Prostate gland (tissue), 2 donors: ENCODE measurements at regions not wholly inside any gene's neighbourhood (a gene's known extent, or its start where the extent isn't known, plus 50 kb on each side); places are given as distances from the start of the nearest gene placed in this dataset.

Experiments used
- DNase-seq: peaks from one replicate; pipeline ENCODE4 v3.0.0-alpha.2; 2019; ENCODE audit warnings: low spot score
- H3K27ac ChIP-seq, 2 donors: fragments of 200-600 bp; sonication (generic); 2 replicates each; pipeline ENCODE4 v1.5.1; 2017 to 2019
- H3K27me3 ChIP-seq: fragments of 200-600 bp; sonication (generic); replicated peaks from 2 replicates; pipeline ENCODE4 v1.5.1; 2019; ENCODE audit not compliant: insufficient read depth
- H3K36me3 ChIP-seq, 2 donors: fragments of 200-600 bp; sonication (generic); 1 replicate in 1 of 2; 2 replicates in 1 of 2; pipeline versions ENCODE4 v1.5.1 to v1.8.1; 2017 to 2019
- H3K4me1 ChIP-seq: fragments of 200-600 bp; sonication (generic); replicated peaks from 2 replicates; pipeline ENCODE4 v1.5.1; 2019
- H3K4me3 ChIP-seq, 2 donors: fragments of 200-600 bp; sonication (generic); 2 replicates each; pipeline ENCODE4 v1.5.1; 2017 to 2019
- H3K9me3 ChIP-seq: fragments of 200-600 bp; sonication (generic); 2 replicates; pipeline ENCODE4 v1.5.1; 2017
- CTCF ChIP-seq, 4 experiments: fragments of 200-600 bp in 2 of 4; fragments of 450-650 bp in 2 of 4; sonication (generic) in 2 of 4; IDR thresholded peaks; 1 replicate in 3 of 4; 2 replicates in 1 of 4; pipeline ENCODE4 v1.5.1; 2016 to 2019; ENCODE audit warnings: antibody characterized with exemption in 4 of 4, mild to moderate bottlenecking in 2 of 4, moderate library complexity in 2 of 4
- POLR2A ChIP-seq: fragments of 450-650 bp; IDR thresholded peaks from one replicate; pipeline ENCODE4 v1.6.1; 2016; ENCODE audit warnings: antibody characterized with exemption, mild to moderate bottlenecking
- POLR2AphosphoS5 ChIP-seq: sonication (generic); formaldehyde crosslinking; IDR thresholded peaks from one replicate; pipeline ENCODE4 v1.6.1; 2017; ENCODE audit warnings: antibody characterized with exemption
- WGBS: methylation state at CpG from one replicate; pipeline ENCODE4 v1.1.5; 2018; 5-methylcytosine and 5-hydroxymethylcytosine counted together
- intact Hi-C: fragments of 100-400 bp; cut with DNase I; formaldehyde crosslinking; loops from one replicate; pipeline ENCODE4 v1.14.2; 2022

DNA sequence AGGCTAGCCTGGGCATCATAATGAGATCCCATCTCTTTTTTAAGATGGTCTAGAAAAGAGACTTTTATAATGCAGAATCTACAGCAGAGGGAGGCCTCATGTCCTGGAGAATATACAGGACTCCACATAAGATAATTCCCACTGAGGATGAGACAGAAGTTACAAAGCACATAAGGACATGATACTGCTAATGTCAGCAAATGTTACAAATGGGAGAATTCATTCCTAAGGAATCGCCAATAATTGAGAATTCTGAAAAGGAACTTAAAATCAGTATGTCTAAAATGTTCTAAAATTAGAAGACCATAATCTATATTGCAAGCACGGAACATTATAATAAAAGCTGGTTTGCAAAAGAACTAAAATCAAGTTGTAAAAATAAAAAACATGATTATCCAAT lies 131.6 kb upstream of the PKDCC start:
- Histone ChIP-seq H3K27ac (no peak overlapping the region), H3K9me3 (no peaks in the 10 kb centered on the region), H3K4me3 (no peak overlapping the region), H3K4me1 (no peaks in the 10 kb centered on the region), H3K27me3 (no peaks in the 10 kb centered on the region), H3K36me3 (no peaks in the 10 kb centered on the region)
- DNase-seq, result no peak
- TF ChIP-seq CTCF (IDR thresholded peaks at IDR 0.05), result no peak
- TF ChIP-seq POLR2A, result no peak
- TF ChIP-seq POLR2AphosphoS5, result no peak
- intact Hi-C loops, result no loop called here
- 97% methylated on average over 2 of the region's 2 CpGs for WGBS

- H3K4me3 ChIP-seq, result no peak overlapping the region
- H3K9me3 ChIP-seq, result no peaks in the 10 kb centered on the region
- H3K27ac ChIP-seq, result no peak overlapping the region
- TF ChIP-seq CTCF (IDR thresholded peaks at IDR 0.05) (no peak), POLR2A (no peak), POLR2AphosphoS5 (no peak)
- intact Hi-C loops, result no loop called here
- no peaks in the 10 kb centered on the region for H3K36me3 ChIP-seq
- H3K4me1 ChIP-seq, result no peaks in the 10 kb centered on the region
- DNase-seq, result no peak
- 86% methylated on average over 2 of the region's 2 CpGs for WGBS
- no peaks in the 10 kb centered on the region for H3K27me3 ChIP-seq
Observed at GRCh38 chr2:41917587-41917986, 130.2 kb upstream of the PKDCC start.

DNA sequence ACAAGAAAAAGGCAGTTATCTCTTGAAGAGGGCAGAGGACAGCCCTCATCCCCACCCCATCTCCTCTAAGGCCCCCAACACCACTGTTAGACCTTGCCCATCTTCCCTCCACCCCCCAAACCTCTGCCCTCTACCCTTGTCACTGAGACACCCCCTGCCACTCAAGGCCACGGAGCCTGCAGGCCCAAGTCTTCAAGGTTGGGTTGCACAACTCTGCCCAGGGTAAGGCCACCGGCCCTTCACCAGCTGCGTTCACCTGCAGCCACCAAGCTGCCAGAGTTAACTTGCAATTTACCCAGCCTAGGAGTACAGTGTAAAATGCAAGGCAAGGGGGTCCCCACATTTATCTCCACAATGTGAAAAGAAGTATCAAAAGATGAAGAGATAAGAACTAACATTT lies 128.7 kb upstream of the PKDCC start:
- no peaks in the 10 kb centered on the region for H3K9me3 ChIP-seq
- intact Hi-C loops, result no loop called here

DNA sequence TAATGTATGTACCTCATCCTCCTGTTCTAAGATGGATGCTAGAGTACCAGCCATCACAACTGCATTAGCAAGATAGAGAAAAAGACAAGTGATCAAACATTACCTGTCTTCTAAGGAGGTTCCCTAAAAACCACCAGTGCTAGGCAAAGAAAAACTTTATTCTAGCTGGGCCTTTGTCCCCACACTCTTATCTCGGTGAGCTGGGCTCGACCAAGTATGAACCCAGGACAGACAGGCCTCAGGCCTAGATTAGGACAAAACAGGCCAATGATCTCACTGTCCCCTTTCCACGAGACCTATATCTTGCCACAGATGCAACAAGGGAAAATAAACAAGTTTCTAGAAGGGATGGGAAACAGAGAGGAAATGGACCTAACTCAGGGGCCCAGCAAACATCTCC lies 127.6 kb upstream of the PKDCC start:
- no peak for DNase-seq
- Histone ChIP-seq H3K36me3 (no peaks in the 10 kb centered on the region), H3K27ac (no peak overlapping the region), H3K9me3 (no peaks in the 10 kb centered on the region), H3K4me3 (no peak overlapping the region), H3K4me1 (no peaks in the 10 kb centered on the region), H3K27me3 (no peaks in the 10 kb centered on the region)
- 95% methylated on average over 3 of the region's 3 CpGs for WGBS
- TF ChIP-seq POLR2A (no peak), CTCF (IDR thresholded peaks at IDR 0.05) (no peak), POLR2AphosphoS5 (no peak)
- intact Hi-C loops, result no loop called here

More for the DNA sequence above, 128.7 kb upstream of the PKDCC start:
- no peaks in the 10 kb centered on the region for H3K36me3 ChIP-seq
- no peaks in the 10 kb centered on the region for H3K4me1 ChIP-seq
- WGBS, result 94% methylated on average over 3 of the region's 3 CpGs
- H3K27ac ChIP-seq, result no peak overlapping the region
- H3K4me3 ChIP-seq, result no peak overlapping the region
- no peak for DNase-seq
- TF ChIP-seq POLR2AphosphoS5, result no peak
- no peaks in the 10 kb centered on the region for H3K27me3 ChIP-seq

DNA sequence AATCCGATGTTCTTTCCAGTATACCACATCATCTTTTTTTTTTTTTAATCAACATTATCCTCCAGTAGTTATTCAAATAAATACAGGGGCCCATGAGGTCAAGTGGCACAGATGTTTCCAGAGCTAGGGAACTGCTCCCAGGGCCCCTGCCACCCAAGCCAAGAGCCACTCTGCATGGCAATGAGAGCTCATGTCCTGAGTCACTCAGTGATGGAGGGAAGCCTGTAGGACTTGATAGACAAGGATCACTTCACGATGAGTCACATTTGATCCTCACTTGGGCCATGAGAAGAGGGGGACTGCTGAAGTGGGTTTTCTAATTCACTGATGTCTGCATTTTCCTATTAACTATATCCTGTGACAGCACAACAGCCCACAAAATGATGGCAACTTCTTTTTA lies 127.0 kb upstream of the PKDCC start:
- no peaks in the 10 kb centered on the region for H3K27me3 ChIP-seq
- WGBS, result 100% methylated on average over 2 of the region's 2 CpGs

More for the DNA sequence above, 127.0 kb upstream of the PKDCC start:
- intact Hi-C loops, result no loop called here
- TF ChIP-seq CTCF (IDR thresholded peaks at IDR 0.05) (no peak), POLR2AphosphoS5 (no peak), POLR2A (no peak)
- no peaks in the 10 kb centered on the region for H3K9me3 ChIP-seq
- no peaks in the 10 kb centered on the region for H3K4me1 ChIP-seq
- H3K36me3 ChIP-seq, result no peaks in the 10 kb centered on the region
- H3K4me3 ChIP-seq, result no peak overlapping the region
- H3K27ac ChIP-seq, result no peak overlapping the region
- no peak for DNase-seq
